Stimulated activated CD4-positive, alpha-beta T cell treated with anti-CD3 and anti-CD28 coated beads, Interleukin-12 subunit alpha, Interleukin-12 subunit beta, amount 100 ng/mL, for 24 hours (primary cell): ENCODE measurements at regions not wholly inside any gene's neighbourhood (a gene's known extent, or its start where the extent isn't known, plus 50 kb on each side); places are given as distances from the start of the nearest gene placed in this dataset.
"Not testable (repeated sequence)": the region's sequence is repeated elsewhere in the genome, so short reads cannot be mapped to it uniquely, and the experiment has no call there.

Source experiments
- DNase-seq, 2 experiments: peaks; one replicate each; pipeline ENCODE4 v3.0.0-alpha.2; 2020; ENCODE audit warnings: low read depth in 2 of 2

GRCh38 chr5:6321078-6321477, 57.3 kb downstream of the MED10 start:
- no peak for DNase-seq

GRCh38 chr5:6319116-6319515, 59.2 kb downstream of the MED10 start:
- DNase-seq, result no peak

DNA sequence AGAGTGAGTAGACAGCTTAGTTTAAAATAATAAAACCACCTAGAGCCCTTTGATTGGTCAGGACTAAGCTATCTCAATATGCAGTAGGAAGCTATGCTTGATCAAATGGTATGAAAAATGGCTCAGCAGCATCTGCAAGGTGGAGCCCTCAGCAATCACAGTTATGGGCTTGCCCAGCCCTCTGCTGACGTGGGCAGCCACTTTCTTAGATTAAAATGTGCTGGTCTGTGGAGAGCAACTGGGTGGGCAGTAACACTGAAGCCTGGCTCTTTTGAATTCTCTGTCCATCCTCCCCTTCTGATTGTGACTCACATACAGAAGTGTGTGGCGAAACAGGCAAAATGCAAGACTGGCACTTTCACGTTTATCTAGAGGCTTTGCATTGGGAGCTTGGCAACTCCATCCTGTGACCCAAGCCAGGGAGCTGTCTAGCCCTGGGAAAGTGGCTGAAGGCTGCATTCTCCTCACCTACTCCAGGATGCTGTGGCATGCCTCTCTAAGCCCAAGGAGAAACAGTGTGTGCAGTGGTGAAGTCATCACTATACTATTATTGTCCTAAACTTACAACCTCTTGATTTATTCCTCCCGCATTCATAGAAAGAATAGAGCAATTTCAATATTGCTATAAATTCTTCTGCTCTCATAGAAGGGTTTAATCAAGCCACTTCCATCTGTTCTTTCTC, 61.1 kb downstream of the MED10 start:
- DNase-seq, result no peak

DNA sequence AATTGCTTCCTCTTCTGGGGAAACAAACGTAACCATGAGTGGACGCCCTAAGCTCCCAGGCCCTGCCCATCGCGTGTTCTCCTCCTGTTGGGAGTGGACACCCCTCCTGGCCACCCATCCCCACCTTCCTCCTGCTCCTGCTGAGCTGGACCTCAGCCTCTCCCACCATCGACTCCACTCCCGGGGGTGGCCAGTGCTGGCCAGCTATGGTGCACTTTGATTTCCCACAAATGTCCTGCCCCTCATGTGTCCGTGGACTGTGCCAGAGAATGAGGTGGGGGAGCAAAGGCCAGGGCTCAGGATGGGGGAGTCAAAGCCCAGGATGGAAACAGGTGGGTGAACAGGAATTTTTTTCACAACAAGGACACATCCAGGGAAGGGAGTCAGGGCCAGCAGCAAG, 62.8 kb downstream of the MED10 start:
- DNase-seq, result no peak

DNA sequence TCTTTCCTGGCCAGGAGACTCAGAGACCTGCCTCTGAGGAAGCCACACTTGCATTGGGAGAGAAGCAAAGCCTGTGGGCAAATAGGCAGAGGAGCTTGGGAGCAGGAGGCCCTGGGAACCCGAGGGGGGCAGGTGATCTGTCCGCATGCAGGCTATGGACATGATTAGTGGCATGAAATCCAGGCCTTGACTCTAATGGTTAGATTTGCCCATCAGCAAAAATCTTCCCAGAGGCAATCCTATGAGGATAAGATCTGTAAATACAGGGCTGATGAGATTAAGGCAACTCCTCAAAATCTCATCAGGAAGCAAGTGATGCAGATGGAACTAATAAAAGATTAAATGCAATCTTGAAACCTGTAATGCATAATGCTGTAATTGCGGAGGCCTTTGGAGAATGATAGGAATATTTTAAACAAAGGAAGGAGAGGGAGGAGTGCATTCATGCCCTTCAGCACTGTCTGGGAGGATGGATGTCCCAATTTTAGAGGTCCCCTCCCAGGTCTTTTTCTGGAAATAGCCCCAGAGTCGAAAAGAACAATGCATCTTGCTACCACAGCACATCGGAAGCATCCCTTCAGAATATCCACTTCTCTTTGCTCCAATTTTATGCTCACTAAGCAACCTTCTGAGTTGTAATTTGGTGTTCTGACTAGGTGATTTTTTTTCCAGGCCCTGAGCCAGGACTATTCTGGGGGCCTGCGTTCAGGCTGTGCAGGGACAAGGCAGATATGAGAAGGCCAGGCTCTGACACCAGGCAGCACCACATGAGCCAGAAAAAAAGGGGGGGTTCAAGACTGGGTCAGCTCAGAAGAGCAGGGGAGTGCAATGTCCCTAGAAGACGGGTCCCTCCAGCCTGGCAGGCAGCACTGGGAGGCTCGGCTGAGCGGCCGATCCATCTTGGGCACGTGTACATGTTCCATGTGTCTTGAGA, 66.5 kb downstream of the MED10 start:
- no peak for DNase-seq

DNA sequence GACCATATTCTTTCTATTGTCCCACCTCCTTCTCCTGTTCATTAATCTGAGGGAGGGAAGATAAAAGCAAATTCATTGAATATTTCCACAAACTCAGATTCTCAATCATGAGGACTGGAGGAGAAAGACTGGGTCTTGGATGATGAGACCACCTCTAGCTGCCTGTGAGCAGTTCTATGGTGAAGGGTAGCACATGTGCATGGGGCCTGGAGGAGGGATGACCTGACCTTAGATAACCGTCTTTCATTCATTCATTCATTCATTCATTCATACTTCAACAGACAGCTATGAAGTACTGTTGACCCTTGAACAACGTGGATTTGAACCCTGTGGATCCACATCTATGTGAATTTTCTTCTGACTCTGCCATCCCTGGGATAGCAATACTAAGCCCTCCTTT, 68.4 kb downstream of the MED10 start:
- DNase-seq, result no peak

DNA sequence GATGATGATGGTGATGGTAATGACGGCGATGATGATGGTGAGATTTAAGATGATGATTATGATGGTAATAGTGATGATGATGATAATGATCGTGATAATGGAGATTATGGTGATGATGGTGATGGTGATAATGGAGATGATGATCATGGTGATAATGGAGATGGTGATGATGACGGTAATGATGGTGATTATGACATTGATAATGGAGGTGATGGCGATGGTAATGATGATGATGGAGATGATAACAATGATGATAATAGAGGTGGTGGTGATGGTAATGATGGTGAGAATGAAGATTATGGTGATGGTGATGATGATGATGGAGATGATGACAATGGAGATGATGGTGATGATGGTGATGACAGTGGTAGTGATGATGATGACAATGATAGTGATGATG, 69.7 kb downstream of the MED10 start:
- DNase-seq, result no peak

- no peak for DNase-seq
Observed at GRCh38 chr5:6307304-6307703, 71.0 kb downstream of the MED10 start.

DNA sequence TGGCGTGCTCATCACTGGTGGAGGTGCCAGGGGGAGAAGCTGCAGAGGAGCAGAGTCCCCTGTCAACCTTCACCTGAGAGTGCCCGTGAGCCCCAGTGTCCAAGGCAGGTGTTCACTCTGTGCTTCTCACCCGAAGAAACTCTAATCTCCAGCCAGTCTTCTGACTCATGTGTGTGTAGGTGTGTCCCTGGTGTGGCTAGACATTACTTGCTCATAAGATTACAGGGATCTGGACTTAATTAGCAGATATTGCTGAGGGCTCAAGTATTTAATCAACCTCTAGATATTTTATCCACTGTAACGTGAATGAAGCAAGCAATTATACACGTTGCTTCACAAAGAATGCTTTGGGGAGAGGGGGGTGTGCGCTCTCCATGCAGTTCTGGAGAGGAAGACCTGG, 72.5 kb downstream of the MED10 start:
- DNase-seq, result no peak

- no peak for DNase-seq
Observed at GRCh38 chr5:6302684-6303083, 75.7 kb downstream of the MED10 start.

- no peak for DNase-seq
Observed at GRCh38 chr5:6302075-6302474, 76.3 kb downstream of the MED10 start.

GRCh38 chr5:6296524-6296923, 81.8 kb downstream of the MED10 start:
- no peak for DNase-seq

- DNase-seq, result no peak
Observed at GRCh38 chr5:6291961-6292360, 86.4 kb downstream of the MED10 start.

DNA sequence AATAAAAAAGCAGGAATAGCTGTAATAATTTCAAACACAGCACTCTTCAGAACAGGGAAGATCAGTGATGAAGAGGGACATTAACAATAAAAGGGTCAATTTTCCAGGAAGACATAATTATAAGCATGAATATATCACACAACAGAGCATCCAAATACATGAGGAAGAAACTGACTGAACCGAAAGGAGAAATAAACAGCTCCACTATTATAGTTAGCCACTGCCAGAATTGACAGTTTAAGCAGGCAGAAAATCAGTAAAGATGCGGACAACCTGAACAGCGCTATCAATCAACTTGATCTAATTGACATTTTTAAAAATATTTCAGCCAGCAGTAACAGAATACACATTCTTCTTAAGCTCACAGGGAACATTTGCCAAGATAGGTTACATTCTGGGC, 89.1 kb downstream of the MED10 start:
- DNase-seq, result no peak

DNA sequence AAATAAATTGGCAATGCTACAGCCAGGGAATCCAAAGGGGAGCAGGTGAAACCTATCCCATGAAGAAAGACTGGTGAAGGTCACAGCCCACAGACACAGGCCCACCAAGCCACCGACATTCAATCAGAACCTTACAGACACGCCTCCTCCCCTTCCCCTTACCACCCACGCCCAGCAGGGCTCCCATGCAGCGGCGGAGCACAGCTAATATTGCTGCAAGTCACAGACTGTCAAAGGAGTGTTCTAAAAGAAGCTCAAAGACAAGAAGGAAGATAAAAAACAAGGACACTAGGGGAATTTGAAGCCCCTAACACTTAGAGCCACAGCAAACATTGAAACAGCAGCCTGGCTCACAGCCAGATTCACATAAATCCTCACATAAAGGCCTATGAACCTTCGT, 91.2 kb downstream of the MED10 start:
- no peak for DNase-seq

DNA sequence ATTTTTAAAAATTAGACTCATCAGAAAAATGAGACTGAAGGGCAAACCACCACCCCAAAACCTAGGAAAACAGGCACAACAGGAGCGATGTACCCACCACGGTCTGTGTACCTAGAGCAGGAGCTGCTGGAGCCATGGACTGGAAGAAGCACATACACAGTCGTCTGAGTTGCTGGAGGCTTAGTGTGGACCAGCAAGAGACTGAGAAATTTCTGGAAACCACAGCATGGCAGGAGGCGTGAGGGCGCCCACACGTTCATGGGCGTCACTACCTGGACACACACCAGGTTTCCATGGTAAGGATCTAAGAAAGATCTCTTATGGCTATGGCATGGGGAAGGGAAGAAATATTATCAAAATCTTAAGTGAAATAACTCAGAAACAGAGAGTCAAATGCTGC, 91.9 kb downstream of the MED10 start:
- no peak for DNase-seq

DNA sequence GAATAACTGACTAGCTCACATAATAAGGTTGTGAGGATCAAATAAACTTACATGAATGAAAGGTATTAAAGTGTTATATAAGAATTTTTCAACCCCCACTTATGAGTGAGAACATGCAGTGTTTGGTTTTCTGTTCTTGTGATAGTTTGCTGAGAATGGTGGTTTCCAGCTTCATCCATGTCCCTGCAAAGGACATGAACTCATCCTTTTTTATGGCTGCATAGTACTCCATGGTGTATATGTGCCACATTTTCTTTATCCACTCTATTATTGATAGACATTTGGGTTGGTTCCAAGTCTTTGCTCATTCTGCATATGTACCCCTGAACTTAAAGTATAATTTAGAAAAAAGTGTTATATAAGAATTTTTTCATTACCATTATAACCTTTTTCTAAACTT, 93.9 kb downstream of the MED10 start:
- not testable (repeated sequence) for DNase-seq

- no peak for DNase-seq
Observed at GRCh38 chr5:6282352-6282751, 96.0 kb downstream of the MED10 start.

DNA sequence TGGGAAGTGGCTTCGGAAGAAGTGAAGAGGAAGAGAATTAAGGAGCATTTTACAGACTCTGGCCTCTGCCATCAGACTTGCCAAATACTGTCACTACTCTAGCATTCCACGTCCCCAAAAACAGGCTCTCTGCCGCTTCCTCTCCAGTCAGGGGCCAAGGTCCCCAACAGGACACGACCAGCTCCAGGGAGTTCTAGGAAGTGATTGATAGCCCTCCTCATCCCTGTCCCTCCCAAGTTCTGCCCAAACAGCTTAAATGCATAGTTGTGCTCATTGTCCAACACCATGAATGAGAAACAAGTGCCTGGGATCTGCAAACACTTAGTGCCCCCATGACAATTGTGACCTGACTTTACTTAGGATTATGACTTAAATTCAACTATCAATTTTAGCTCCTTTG, 96.5 kb downstream of the MED10 start:
- DNase-seq, result no peak

DNA sequence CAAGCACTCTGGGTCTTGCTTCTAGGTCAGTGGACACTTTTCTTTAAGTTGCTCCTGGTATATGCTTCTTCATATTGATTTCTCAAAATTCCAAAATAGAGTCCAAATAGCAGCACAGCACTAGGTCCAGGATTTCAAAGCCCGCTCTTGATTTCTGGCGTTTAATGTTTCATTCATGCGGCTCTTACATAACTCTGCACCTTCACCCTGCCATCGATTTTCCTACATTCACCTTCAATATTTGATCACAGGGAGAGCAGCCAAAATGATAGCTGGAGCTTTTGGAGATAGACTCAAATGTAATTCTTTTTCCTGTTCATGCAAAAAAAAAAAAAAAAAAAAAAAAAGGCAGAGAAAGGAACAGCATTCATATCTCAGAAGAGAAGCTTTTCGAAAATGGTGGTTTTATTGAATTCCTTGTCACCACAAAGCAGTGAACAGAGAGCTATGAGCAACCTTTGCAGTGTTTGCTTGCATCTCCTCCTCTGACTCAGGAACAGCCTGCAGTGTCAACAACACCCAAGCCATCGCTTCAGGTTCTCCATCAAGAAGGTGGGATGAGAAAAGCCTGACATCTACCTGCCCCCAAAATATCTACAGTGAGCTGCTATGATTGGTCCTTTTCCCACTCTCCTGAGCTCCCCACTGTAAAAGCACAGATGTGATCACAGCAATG, 97.8 kb downstream of the MED10 start:
- no peak for DNase-seq

DNA sequence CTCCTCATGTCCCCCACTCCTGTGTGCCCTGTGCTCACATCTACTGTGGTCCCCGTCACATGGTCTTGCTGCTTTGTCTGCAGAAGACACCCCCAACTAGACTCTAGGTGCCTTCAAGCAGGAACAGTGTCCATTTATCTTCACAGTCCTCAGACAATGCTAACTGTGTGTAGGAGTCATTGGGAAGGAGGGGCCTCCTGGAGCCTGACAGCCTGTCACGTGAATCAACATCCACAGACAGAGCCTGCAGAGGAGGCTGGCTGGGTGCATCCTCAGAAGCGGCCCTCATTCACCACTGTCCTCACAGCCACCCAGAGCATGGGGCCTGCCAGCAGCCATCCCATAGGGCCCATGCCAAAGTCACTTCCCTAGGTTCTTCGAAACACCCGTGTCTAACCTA, 98.7 kb downstream of the MED10 start:
- no peak for DNase-seq

GRCh38 chr5:6274846-6275543, 103.4 kb downstream of the MED10 start:
- no peak for DNase-seq
